Skeletal muscle cell (primary cell): ENCODE measurements at regions not wholly inside any gene's neighbourhood (a gene's known extent, or its start where the extent isn't known, plus 50 kb on each side); places are given as distances from the start of the nearest gene placed in this dataset.

Source experiments
- DNase-seq: peaks from one replicate; pipeline ENCODE4 v3.0.0-alpha.2; 2010; ENCODE audit warnings: low read depth
- H3K4me3 ChIP-seq: 2 replicates; pipeline ENCODE4 v1.5.1; 2011; ENCODE audit warnings: low read depth, mild to moderate bottlenecking, control low read depth, low read length, moderate library complexity

GRCh38 chr1:93013145-93014065, 52.1 kb upstream of the DIPK1A start:
- no peak for DNase-seq
- no peak overlapping the region for H3K4me3 ChIP-seq

GRCh38 chr1:93014168-93014567, 52.9 kb upstream of the DIPK1A start:
- H3K4me3 ChIP-seq = no peak overlapping the region
- DNase-seq = no peak

GRCh38 chr1:93015590-93015989, 54.3 kb upstream of the DIPK1A start:
- DNase-seq = no peak

GRCh38 chr1:93016171-93016570, 54.9 kb upstream of the DIPK1A start:
- H3K4me3 ChIP-seq = no peak overlapping the region
- peak; percentile 17 for DNase-seq

More at GRCh38 chr1:93015590-93015989, 54.3 kb upstream of the DIPK1A start:
- H3K4me3 ChIP-seq = no peak overlapping the region

GRCh38 chr1:93021539-93022134, 57.4 kb upstream of the MTF2 start:
- no peak for DNase-seq
- no peak overlapping the region for H3K4me3 ChIP-seq

- no peak overlapping the region for H3K4me3 ChIP-seq
- DNase-seq = no peak
Measured at GRCh38 chr1:93022580-93022979, 56.5 kb upstream of the MTF2 start.

- H3K4me3 ChIP-seq = no peak overlapping the region
- no peak for DNase-seq
Measured at GRCh38 chr1:93023281-93023680, 55.8 kb upstream of the MTF2 start.

- DNase-seq = no peak
- no peak overlapping the region for H3K4me3 ChIP-seq
Measured at GRCh38 chr1:93025572-93025971, 53.5 kb upstream of the MTF2 start.

- H3K4me3 ChIP-seq = no peak overlapping the region
- no peak for DNase-seq
Measured at GRCh38 chr1:93028542-93028941, 50.5 kb upstream of the MTF2 start.
